ENCODE measurements at regions not wholly inside any gene's neighbourhood (a gene's known extent, or its start where the extent isn't known, plus 50 kb on each side); places are given as distances from the start of the nearest gene placed in this dataset.
"Not testable (repeated sequence)": the region's sequence is repeated elsewhere in the genome, so short reads cannot be mapped to it uniquely, and the experiment has no call there.

- no peak for DNase-seq (ENCODE audit: low read depth in 2 of 2)
These were observed 334.9 kb downstream of the RMST start for GRCh38 chr12:97797473-97797872.

- DNase-seq (ENCODE audit: low read depth in 2 of 2) = no peak
These were observed 338.0 kb downstream of the RMST start for GRCh38 chr12:97800561-97800960.

GRCh38 chr12:97801471-97802059, 339.0 kb downstream of the RMST start:
- DNase-seq (ENCODE audit: low read depth in 2 of 2) = no peak

- DNase-seq (ENCODE audit: low read depth in 2 of 2) = no peak
These were observed 342.5 kb downstream of the RMST start for GRCh38 chr12:97805146-97805545.

GRCh38 chr12:97813301-97813700, 350.7 kb downstream of the RMST start:
- no peak for DNase-seq (ENCODE audit: low read depth in 2 of 2)

- no peak for DNase-seq (ENCODE audit: low read depth in 2 of 2)
These were observed 359.2 kb downstream of the RMST start for GRCh38 chr12:97821806-97822205.

- DNase-seq (ENCODE audit: low read depth in 2 of 2) = no peak
These were observed 372.9 kb downstream of the RMST start for GRCh38 chr12:97835541-97835940.

- DNase-seq (ENCODE audit: low read depth in 2 of 2) = no peak
These were observed 374.8 kb downstream of the RMST start for GRCh38 chr12:97837401-97837800.

- DNase-seq (ENCODE audit: low read depth in 2 of 2) = no peak
These were observed 385.4 kb downstream of the RMST start for GRCh38 chr12:97848051-97848450.

GRCh38 chr12:97854477-97854876, 391.9 kb downstream of the RMST start:
- no peak for DNase-seq (ENCODE audit: low read depth in 2 of 2)

- DNase-seq (ENCODE audit: low read depth in 2 of 2) = no peak
These were observed 399.5 kb downstream of the RMST start for GRCh38 chr12:97862072-97862471.

- no peak for DNase-seq (ENCODE audit: low read depth in 2 of 2)
These were observed 412.5 kb downstream of the RMST start for GRCh38 chr12:97875064-97875463.

- DNase-seq (ENCODE audit: low read depth in 2 of 2) = no peak
These were observed 414.2 kb downstream of the RMST start for GRCh38 chr12:97876780-97877179.

GRCh38 chr12:97877404-97877803, 414.8 kb downstream of the RMST start:
- DNase-seq (ENCODE audit: low read depth in 2 of 2) = no peak

- no peak for DNase-seq (ENCODE audit: low read depth in 2 of 2)
These were observed 424.0 kb downstream of the RMST start for GRCh38 chr12:97886511-97887176.

- DNase-seq (ENCODE audit: low read depth in 2 of 2) = not testable (repeated sequence)
These were observed 435.3 kb downstream of the RMST start for GRCh38 chr12:97897881-97898280.

- no peak for DNase-seq (ENCODE audit: low read depth in 2 of 2)
These were observed 436.9 kb downstream of the RMST start for GRCh38 chr12:97899529-97899928.

- DNase-seq (ENCODE audit: low read depth in 2 of 2) = no peak
These were observed 437.4 kb downstream of the RMST start for GRCh38 chr12:97899956-97900355.

- no peak for DNase-seq (ENCODE audit: low read depth in 2 of 2)
These were observed 440.8 kb downstream of the RMST start for GRCh38 chr12:97903356-97903755.

- DNase-seq (ENCODE audit: low read depth in 2 of 2) = no peak
These were observed 444.9 kb downstream of the RMST start for GRCh38 chr12:97907504-97907903.

- DNase-seq (ENCODE audit: low read depth in 2 of 2) = no peak
These were observed 448.0 kb downstream of the RMST start for GRCh38 chr12:97910559-97910958.

- DNase-seq (ENCODE audit: low read depth in 2 of 2) = no peak
These were observed 450.3 kb downstream of the RMST start for GRCh38 chr12:97912943-97913342.

- peak in 1 of 2 donors; percentile 95 for DNase-seq (ENCODE audit: low read depth in 2 of 2)
These were observed 459.5 kb downstream of the RMST start for GRCh38 chr12:97921979-97922722.

Measured in lung microvascular endothelial cell (primary cell).